ENCODE measurements at regions not wholly inside any gene's neighbourhood (a gene's known extent, or its start where the extent isn't known, plus 50 kb on each side); places are given as distances from the start of the nearest gene placed in this dataset.
"Not testable (repeated sequence)": the region's sequence is repeated elsewhere in the genome, so short reads cannot be mapped to it uniquely, and the experiment has no call there.

- H3K4me2 ChIP-seq: no peak overlapping the region
- H3K36me3 ChIP-seq (ENCODE audit: insufficient read depth): peaks cover 12% of the 10 kb centered on the region; the same call in 1 of the 2 replicates
- no peak overlapping the region for H2AFZ ChIP-seq (ENCODE audit: low read depth)
- no peak overlapping the region for H3K4me3 ChIP-seq (IDR thresholded peaks at IDR 0.05; ENCODE audit: insufficient read depth, low read depth, low read length)
- H3K27me3 ChIP-seq (ENCODE audit: insufficient read depth, low read depth): no peaks in the 10 kb centered on the region
- H3K79me2 ChIP-seq (ENCODE audit: insufficient read depth, low read depth): no peaks in the 10 kb centered on the region
- H3K9ac ChIP-seq: no peak overlapping the region
- TF ChIP-seq CTCF (conservative IDR thresholded peaks at IDR 0.05; ENCODE audit: low read depth, low read length): peak; percentile 33; the same call in 1 of the 2 replicates
- H3K27ac ChIP-seq: no peak overlapping the region
- H3K4me1 ChIP-seq (ENCODE audit: low read depth, poor library complexity, severe bottlenecking): no peaks in the 10 kb centered on the region
- no peaks in the 10 kb centered on the region for H4K20me1 ChIP-seq (ENCODE audit: insufficient read depth)
Observed at GRCh38 chr7:149598721-149599308, 101.2 kb upstream of the ZNF746 start.

- H3K4me3 ChIP-seq (IDR thresholded peaks at IDR 0.05; ENCODE audit: insufficient read depth, low read depth, low read length); H3K4me2 ChIP-seq; H3K27ac ChIP-seq; H3K79me2 ChIP-seq (ENCODE audit: insufficient read depth, low read depth); H3K9ac ChIP-seq; H3K27me3 ChIP-seq (ENCODE audit: insufficient read depth, low read depth); H3K4me1 ChIP-seq (ENCODE audit: low read depth, poor library complexity, severe bottlenecking); H4K20me1 ChIP-seq (ENCODE audit: insufficient read depth); H2AFZ ChIP-seq (ENCODE audit: low read depth): not testable (repeated sequence)
- H3K36me3 ChIP-seq (ENCODE audit: insufficient read depth): peaks cover 12% of the 10 kb centered on the region; the same call in 1 of the 2 replicates
Observed at GRCh38 chr7:149597789-149598188, 100.2 kb upstream of the ZNF746 start.

GRCh38 chr7:149595541-149595940 is 97.9 kb upstream of the ZNF746 start:
- H2AFZ ChIP-seq (ENCODE audit: low read depth): no peak overlapping the region
- H3K79me2 ChIP-seq (ENCODE audit: insufficient read depth, low read depth): no peaks in the 10 kb centered on the region
- no peaks in the 10 kb centered on the region for H3K4me1 ChIP-seq (ENCODE audit: low read depth, poor library complexity, severe bottlenecking)
- H3K27ac ChIP-seq: no peak overlapping the region
- no peak overlapping the region for H3K4me2 ChIP-seq
- H4K20me1 ChIP-seq (ENCODE audit: insufficient read depth): no peaks in the 10 kb centered on the region
- H3K9ac ChIP-seq: no peak overlapping the region
- no peak overlapping the region for H3K4me3 ChIP-seq (IDR thresholded peaks at IDR 0.05; ENCODE audit: insufficient read depth, low read depth, low read length)
- peaks cover 12% of the 10 kb centered on the region; the same call in 1 of the 2 replicates for H3K36me3 ChIP-seq (ENCODE audit: insufficient read depth)
- no peak for TF ChIP-seq CTCF (conservative IDR thresholded peaks at IDR 0.05; ENCODE audit: low read depth, low read length)
- no peaks in the 10 kb centered on the region for H3K27me3 ChIP-seq (ENCODE audit: insufficient read depth, low read depth)

GRCh38 chr7:149595078-149595477 is 97.5 kb upstream of the ZNF746 start:
- Histone ChIP-seq H3K27ac (no peak overlapping the region), H3K36me3 (ENCODE audit: insufficient read depth) (peaks cover 12% of the 10 kb centered on the region; the same call in 1 of the 2 replicates), H3K4me2 (no peak overlapping the region)

More at GRCh38 chr7:149595078-149595477, 97.5 kb upstream of the ZNF746 start:
- H3K4me3 ChIP-seq (IDR thresholded peaks at IDR 0.05; ENCODE audit: insufficient read depth, low read depth, low read length): no peak overlapping the region
- H3K9ac ChIP-seq: no peak overlapping the region
- H3K27me3 ChIP-seq (ENCODE audit: insufficient read depth, low read depth): no peaks in the 10 kb centered on the region
- H4K20me1 ChIP-seq (ENCODE audit: insufficient read depth): no peaks in the 10 kb centered on the region
- H2AFZ ChIP-seq (ENCODE audit: low read depth): no peak overlapping the region
- no peaks in the 10 kb centered on the region for H3K79me2 ChIP-seq (ENCODE audit: insufficient read depth, low read depth)
- no peak for TF ChIP-seq CTCF (conservative IDR thresholded peaks at IDR 0.05; ENCODE audit: low read depth, low read length)
- H3K4me1 ChIP-seq (ENCODE audit: low read depth, poor library complexity, severe bottlenecking): no peaks in the 10 kb centered on the region
